ENCODE measurements at regions not wholly inside any gene's neighbourhood (a gene's known extent, or its start where the extent isn't known, plus 50 kb on each side); places are given as distances from the start of the nearest gene placed in this dataset.

- Histone ChIP-seq H2AFZ (ENCODE audit: control insufficient read depth, low read depth, low read length) (no peak overlapping the region), H3K4me2 (ENCODE audit: control insufficient read depth, insufficient read depth) (no peak overlapping the region), H3K9ac (ENCODE audit: control insufficient read depth, insufficient read depth, low read length) (no peak overlapping the region), H4K20me1 (ENCODE audit: control insufficient read depth, insufficient read depth) (no peaks in the 10 kb centered on the region), H3K79me2 (ENCODE audit: control insufficient read depth, insufficient read depth, low read length) (no peaks in the 10 kb centered on the region), H3K36me3 (ENCODE audit: control insufficient read depth in 2 of 2, insufficient read depth in 2 of 2, low read length in 1 of 2) (no peaks in the 10 kb centered on the region), H3K4me1 (ENCODE audit: control insufficient read depth, insufficient read depth, low read length) (no peaks in the 10 kb centered on the region), H3K27me3 (replicated peaks in 1 of 2; ENCODE audit: control insufficient read depth in 2 of 2, insufficient read depth in 2 of 2, low read length in 1 of 2) (no peaks in the 10 kb centered on the region), H3K9me3 (replicated peaks; ENCODE audit: control insufficient read depth, insufficient read depth, low read length) (peaks cover 13% of the 10 kb centered on the region; the same call in 2 of the 3 replicates), H3K4me3 (no peak overlapping the region), H3K27ac (ENCODE audit: control insufficient read depth, insufficient read depth) (no peak overlapping the region)
- ChIA-PET POLR2A (no interaction called here), SMC1A (ENCODE audit: uncharacterized antibody, unreplicated experiment) (no interaction called here), RAD21 (ENCODE audit: unreplicated experiment) (no interaction called here), CTCF (no interaction called here)
- intact Hi-C loops (cut with micrococcal nuclease; ENCODE audit: unreplicated experiment), result no loop called here
- no TSS peak for BruUV-seq (replicated peaks)
- peak; percentile 52; the same call in 2 of the 3 replicates for ATAC-seq
- no peak for DNase-seq (ENCODE audit: low read depth, low spot score)
- WGBS (ENCODE audit: insufficient coverage, insufficient replicate concordance, low lambda C conversion rate, missing lambda C conversion rate), result 0% methylated on average over 7 of the region's 7 CpGs
- FAIRE-seq, result no peak
- TF ChIP-seq, protein P1, sequence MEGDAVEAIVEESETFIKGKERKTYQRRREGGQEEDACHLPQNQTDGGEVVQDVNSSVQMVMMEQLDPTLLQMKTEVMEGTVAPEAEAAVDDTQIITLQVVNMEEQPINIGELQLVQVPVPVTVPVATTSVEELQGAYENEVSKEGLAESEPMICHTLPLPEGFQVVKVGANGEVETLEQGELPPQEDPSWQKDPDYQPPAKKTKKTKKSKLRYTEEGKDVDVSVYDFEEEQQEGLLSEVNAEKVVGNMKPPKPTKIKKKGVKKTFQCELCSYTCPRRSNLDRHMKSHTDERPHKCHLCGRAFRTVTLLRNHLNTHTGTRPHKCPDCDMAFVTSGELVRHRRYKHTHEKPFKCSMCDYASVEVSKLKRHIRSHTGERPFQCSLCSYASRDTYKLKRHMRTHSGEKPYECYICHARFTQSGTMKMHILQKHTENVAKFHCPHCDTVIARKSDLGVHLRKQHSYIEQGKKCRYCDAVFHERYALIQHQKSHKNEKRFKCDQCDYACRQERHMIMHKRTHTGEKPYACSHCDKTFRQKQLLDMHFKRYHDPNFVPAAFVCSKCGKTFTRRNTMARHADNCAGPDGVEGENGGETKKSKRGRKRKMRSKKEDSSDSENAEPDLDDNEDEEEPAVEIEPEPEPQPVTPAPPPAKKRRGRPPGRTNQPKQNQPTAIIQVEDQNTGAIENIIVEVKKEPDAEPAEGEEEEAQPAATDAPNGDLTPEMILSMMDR (IDR thresholded peaks at IDR 0.05 in 2 of 3, conservative IDR thresholded peaks at IDR 0.05 in 1 of 3; ENCODE audit: control insufficient read depth in 2 of 3, extremely low read depth in 1 of 3, insufficient read depth in 1 of 3, low read depth in 3 of 3, low read length in 3 of 3), result peak; percentile 17 to 41 (median 38); a peak in 5 of 6 replicates
- TF ChIP-seq GATAD2B (conservative IDR thresholded peaks at IDR 0.05; ENCODE audit: low read depth), result no peak
- in situ Hi-C loops (cut with MboI), result no loop called here
Measured at GRCh38 chr15:66923438-66923881, 141.9 kb upstream of the SMAD3 start.

DNA sequence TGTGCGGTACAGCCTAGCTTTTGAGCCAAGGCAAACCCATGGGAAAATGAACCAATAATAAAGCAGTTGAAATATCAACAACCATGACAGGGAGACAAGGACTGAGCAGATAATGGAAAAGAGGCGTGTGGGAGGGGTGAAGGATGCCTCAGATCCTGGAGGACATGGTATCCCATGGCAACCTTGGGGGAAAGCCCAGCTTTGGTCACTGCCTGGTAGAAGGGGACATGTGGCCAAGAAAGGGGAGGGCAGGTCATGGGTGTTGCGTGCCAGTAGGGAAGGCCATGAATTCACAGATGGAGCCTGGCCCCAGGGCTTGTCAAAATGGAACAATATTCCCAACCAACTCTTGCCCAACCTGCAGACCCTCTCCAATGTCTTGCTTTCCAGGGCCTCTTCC, 140.5 kb upstream of the SMAD3 start:
- no TSS peak for BruUV-seq (replicated peaks)
- H3K4me1 ChIP-seq (ENCODE audit: control insufficient read depth, insufficient read depth, low read length), result no peaks in the 10 kb centered on the region
- H3K36me3 ChIP-seq (ENCODE audit: control insufficient read depth in 2 of 2, insufficient read depth in 2 of 2, low read length in 1 of 2), result no peaks in the 10 kb centered on the region
- FAIRE-seq (no peak), ATAC-seq (no peak), DNase-seq (ENCODE audit: low read depth, low spot score) (no peak)
- ChIA-PET POLR2A (no interaction called here), SMC1A (ENCODE audit: uncharacterized antibody, unreplicated experiment) (no interaction called here), CTCF (interaction anchor here (1.7 kb wide), 1 partner anchor 22 kb away, joined by 3 read pairs; no protein-coding TSS in a partner anchor), RAD21 (ENCODE audit: unreplicated experiment) (no interaction called here)
- in situ Hi-C loops (cut with MboI) (no loop called here), intact Hi-C loops (cut with micrococcal nuclease; ENCODE audit: unreplicated experiment) (no loop called here)
- no peaks in the 10 kb centered on the region for H4K20me1 ChIP-seq (ENCODE audit: control insufficient read depth, insufficient read depth)
- H3K27ac ChIP-seq (ENCODE audit: control insufficient read depth, insufficient read depth), result no peak overlapping the region
- no peak overlapping the region for H2AFZ ChIP-seq (ENCODE audit: control insufficient read depth, low read depth, low read length)
- WGBS (ENCODE audit: insufficient coverage, insufficient replicate concordance, low lambda C conversion rate, missing lambda C conversion rate), result 34% methylated on average over 3 of the region's 3 CpGs
- H3K9ac ChIP-seq (ENCODE audit: control insufficient read depth, insufficient read depth, low read length), result no peak overlapping the region
- H3K4me2 ChIP-seq (ENCODE audit: control insufficient read depth, insufficient read depth), result no peak overlapping the region
- H3K9me3 ChIP-seq (replicated peaks; ENCODE audit: control insufficient read depth, insufficient read depth, low read length), result peaks cover 10% of the 10 kb centered on the region; the same call in 2 of the 3 replicates
- H3K4me3 ChIP-seq, result no peak overlapping the region
- no peaks in the 10 kb centered on the region for H3K27me3 ChIP-seq (replicated peaks in 1 of 2; ENCODE audit: control insufficient read depth in 2 of 2, insufficient read depth in 2 of 2, low read length in 1 of 2)
- no peaks in the 10 kb centered on the region for H3K79me2 ChIP-seq (ENCODE audit: control insufficient read depth, insufficient read depth, low read length)
- no peak for TF ChIP-seq MEF2A (IDR thresholded peaks at IDR 0.05; ENCODE audit: insufficient read depth, low read depth, low read length)
- no peak for TF ChIP-seq ZNF217 (IDR thresholded peaks at IDR 0.05)
- no peak for TF ChIP-seq POLR2A (IDR thresholded peaks at IDR 0.05; ENCODE audit: low read depth, low read length)
- TF ChIP-seq MYC (IDR thresholded peaks at IDR 0.05; ENCODE audit: insufficient read depth, insufficient read length, insufficient replicate concordance, low read length, severe bottlenecking), result no peak
- no peak for TF ChIP-seq GATAD2B (conservative IDR thresholded peaks at IDR 0.05; ENCODE audit: low read depth)
- no peak for TF ChIP-seq E2F4 (IDR thresholded peaks at IDR 0.05; ENCODE audit: low read depth, low read length)
- TF ChIP-seq, protein P2, sequence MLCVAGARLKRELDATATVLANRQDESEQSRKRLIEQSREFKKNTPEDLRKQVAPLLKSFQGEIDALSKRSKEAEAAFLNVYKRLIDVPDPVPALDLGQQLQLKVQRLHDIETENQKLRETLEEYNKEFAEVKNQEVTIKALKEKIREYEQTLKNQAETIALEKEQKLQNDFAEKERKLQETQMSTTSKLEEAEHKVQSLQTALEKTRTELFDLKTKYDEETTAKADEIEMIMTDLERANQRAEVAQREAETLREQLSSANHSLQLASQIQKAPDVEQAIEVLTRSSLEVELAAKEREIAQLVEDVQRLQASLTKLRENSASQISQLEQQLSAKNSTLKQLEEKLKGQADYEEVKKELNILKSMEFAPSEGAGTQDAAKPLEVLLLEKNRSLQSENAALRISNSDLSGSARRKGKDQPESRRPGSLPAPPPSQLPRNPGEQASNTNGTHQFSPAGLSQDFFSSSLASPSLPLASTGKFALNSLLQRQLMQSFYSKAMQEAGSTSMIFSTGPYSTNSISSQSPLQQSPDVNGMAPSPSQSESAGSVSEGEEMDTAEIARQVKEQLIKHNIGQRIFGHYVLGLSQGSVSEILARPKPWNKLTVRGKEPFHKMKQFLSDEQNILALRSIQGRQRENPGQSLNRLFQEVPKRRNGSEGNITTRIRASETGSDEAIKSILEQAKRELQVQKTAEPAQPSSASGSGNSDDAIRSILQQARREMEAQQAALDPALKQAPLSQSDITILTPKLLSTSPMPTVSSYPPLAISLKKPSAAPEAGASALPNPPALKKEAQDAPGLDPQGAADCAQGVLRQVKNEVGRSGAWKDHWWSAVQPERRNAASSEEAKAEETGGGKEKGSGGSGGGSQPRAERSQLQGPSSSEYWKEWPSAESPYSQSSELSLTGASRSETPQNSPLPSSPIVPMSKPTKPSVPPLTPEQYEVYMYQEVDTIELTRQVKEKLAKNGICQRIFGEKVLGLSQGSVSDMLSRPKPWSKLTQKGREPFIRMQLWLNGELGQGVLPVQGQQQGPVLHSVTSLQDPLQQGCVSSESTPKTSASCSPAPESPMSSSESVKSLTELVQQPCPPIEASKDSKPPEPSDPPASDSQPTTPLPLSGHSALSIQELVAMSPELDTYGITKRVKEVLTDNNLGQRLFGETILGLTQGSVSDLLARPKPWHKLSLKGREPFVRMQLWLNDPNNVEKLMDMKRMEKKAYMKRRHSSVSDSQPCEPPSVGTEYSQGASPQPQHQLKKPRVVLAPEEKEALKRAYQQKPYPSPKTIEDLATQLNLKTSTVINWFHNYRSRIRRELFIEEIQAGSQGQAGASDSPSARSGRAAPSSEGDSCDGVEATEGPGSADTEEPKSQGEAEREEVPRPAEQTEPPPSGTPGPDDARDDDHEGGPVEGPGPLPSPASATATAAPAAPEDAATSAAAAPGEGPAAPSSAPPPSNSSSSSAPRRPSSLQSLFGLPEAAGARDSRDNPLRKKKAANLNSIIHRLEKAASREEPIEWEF (IDR thresholded peaks at IDR 0.05; ENCODE audit: insufficient replicate concordance, low read depth, low read length), result no peak
- TF ChIP-seq NFYA (IDR thresholded peaks at IDR 0.05; ENCODE audit: borderline replicate concordance, low read depth, low read length), result no peak
